ENCODE measurements at regions not wholly inside any gene's neighbourhood (a gene's known extent, or its start where the extent isn't known, plus 50 kb on each side); places are given as distances from the start of the nearest gene placed in this dataset.

GRCh38 chr2:71816815-71817214 lies 330.8 kb downstream of the CYP26B1 start:
- WGBS, 2 experiments (ENCODE audit: insufficient coverage in 2 of 2), result 95 to 100% methylated on average over 3 to 4 of the region's 4 CpGs
- no peak overlapping the region for H3K4me3 ChIP-seq (ENCODE audit: extremely low read depth, insufficient read depth, low read length, poor library complexity, severe bottlenecking)
- no peak overlapping the region for H3K27ac ChIP-seq (ENCODE audit: low read depth, low read length, severe bottlenecking)
- no peaks in the 10 kb centered on the region for H3K36me3 ChIP-seq (ENCODE audit: control insufficient read depth, insufficient read depth, low read length)
- H3K9me3 ChIP-seq (ENCODE audit: control insufficient read depth, low read length), result no peaks in the 10 kb centered on the region
- peaks cover 4% of the 10 kb centered on the region for H3K4me1 ChIP-seq (ENCODE audit: control insufficient read depth, insufficient read depth, low read length, poor library complexity, severe bottlenecking)

- Histone ChIP-seq H3K4me3 (ENCODE audit: extremely low read depth, insufficient read depth, low read length, poor library complexity, severe bottlenecking) (no peak overlapping the region), H3K9me3 (ENCODE audit: control insufficient read depth, low read length) (no peaks in the 10 kb centered on the region), H3K36me3 (ENCODE audit: control insufficient read depth, insufficient read depth, low read length) (no peaks in the 10 kb centered on the region), H3K27ac (ENCODE audit: low read depth, low read length, severe bottlenecking) (no peak overlapping the region), H3K4me1 (ENCODE audit: control insufficient read depth, insufficient read depth, low read length, poor library complexity, severe bottlenecking) (peaks cover 4% of the 10 kb centered on the region)
- 91% methylated on average over 5 of the region's 5 CpGs for whole genome bisulfite sequencing, 2 experiments (ENCODE audit: insufficient coverage in 2 of 2)
These were observed 331.8 kb downstream of the CYP26B1 start for GRCh38 chr2:71815701-71816474.

- no peak overlapping the region for H3K4me3 ChIP-seq (ENCODE audit: extremely low read depth, insufficient read depth, low read length, poor library complexity, severe bottlenecking)
- no peak overlapping the region for H3K27ac ChIP-seq (ENCODE audit: low read depth, low read length, severe bottlenecking)
- H3K4me1 ChIP-seq (ENCODE audit: control insufficient read depth, insufficient read depth, low read length, poor library complexity, severe bottlenecking), result peaks cover 4% of the 10 kb centered on the region
- H3K36me3 ChIP-seq (ENCODE audit: control insufficient read depth, insufficient read depth, low read length), result no peaks in the 10 kb centered on the region
- H3K9me3 ChIP-seq (ENCODE audit: control insufficient read depth, low read length), result no peaks in the 10 kb centered on the region
- 50 to 100% methylated on average over 1 to 2 of the region's 2 CpGs for WGBS, 2 experiments (ENCODE audit: insufficient coverage in 2 of 2)
These were observed 332.8 kb downstream of the CYP26B1 start for GRCh38 chr2:71814885-71815284.

GRCh38 chr2:71813807-71814470 lies 333.7 kb downstream of the CYP26B1 start:
- Histone ChIP-seq H3K4me1 (ENCODE audit: control insufficient read depth, insufficient read depth, low read length, poor library complexity, severe bottlenecking) (peaks cover 4% of the 10 kb centered on the region), H3K27ac (ENCODE audit: low read depth, low read length, severe bottlenecking) (no peak overlapping the region), H3K4me3 (ENCODE audit: extremely low read depth, insufficient read depth, low read length, poor library complexity, severe bottlenecking) (no peak overlapping the region), H3K9me3 (ENCODE audit: control insufficient read depth, low read length) (no peaks in the 10 kb centered on the region), H3K36me3 (ENCODE audit: control insufficient read depth, insufficient read depth, low read length) (no peaks in the 10 kb centered on the region)
- WGBS, 2 experiments (ENCODE audit: insufficient coverage in 2 of 2), result 100% methylated on average over 1 to 4 of the region's 4 CpGs

- Histone ChIP-seq H3K9me3 (ENCODE audit: control insufficient read depth, low read length) (no peaks in the 10 kb centered on the region), H3K27ac (ENCODE audit: low read depth, low read length, severe bottlenecking) (no peak overlapping the region), H3K4me1 (ENCODE audit: control insufficient read depth, insufficient read depth, low read length, poor library complexity, severe bottlenecking) (peaks cover 4% of the 10 kb centered on the region), H3K4me3 (ENCODE audit: extremely low read depth, insufficient read depth, low read length, poor library complexity, severe bottlenecking) (no peak overlapping the region), H3K36me3 (ENCODE audit: control insufficient read depth, insufficient read depth, low read length) (no peaks in the 10 kb centered on the region)
- 76 to 84% methylated on average over 3 of the region's 4 CpGs for WGBS, 2 experiments (ENCODE audit: insufficient coverage in 2 of 2)
These were observed 334.3 kb downstream of the CYP26B1 start for GRCh38 chr2:71813315-71813714.

- 90 to 100% methylated on average over 1 to 2 of the region's 2 CpGs for WGBS, 2 experiments (ENCODE audit: insufficient coverage in 2 of 2)
These were observed 334.9 kb downstream of the CYP26B1 start for GRCh38 chr2:71812736-71813135.

GRCh38 chr2:71811726-71812125 lies 335.9 kb downstream of the CYP26B1 start:
- 91 to 95% methylated on average over 4 of the region's 4 CpGs for WGBS, 2 experiments (ENCODE audit: insufficient coverage in 2 of 2)
- H3K4me3 ChIP-seq (ENCODE audit: extremely low read depth, insufficient read depth, low read length, poor library complexity, severe bottlenecking), result no peak overlapping the region
- no peaks in the 10 kb centered on the region for H3K36me3 ChIP-seq (ENCODE audit: control insufficient read depth, insufficient read depth, low read length)

More at GRCh38 chr2:71812736-71813135, 334.9 kb downstream of the CYP26B1 start:
- Histone ChIP-seq H3K9me3 (ENCODE audit: control insufficient read depth, low read length) (no peaks in the 10 kb centered on the region), H3K4me3 (ENCODE audit: extremely low read depth, insufficient read depth, low read length, poor library complexity, severe bottlenecking) (no peak overlapping the region), H3K27ac (ENCODE audit: low read depth, low read length, severe bottlenecking) (no peak overlapping the region), H3K36me3 (ENCODE audit: control insufficient read depth, insufficient read depth, low read length) (no peaks in the 10 kb centered on the region), H3K4me1 (ENCODE audit: control insufficient read depth, insufficient read depth, low read length, poor library complexity, severe bottlenecking) (peaks cover 4% of the 10 kb centered on the region)

GRCh38 chr2:71811157-71811556 lies 336.5 kb downstream of the CYP26B1 start:
- Histone ChIP-seq H3K4me1 (ENCODE audit: control insufficient read depth, insufficient read depth, low read length, poor library complexity, severe bottlenecking) (peaks cover 4% of the 10 kb centered on the region), H3K4me3 (ENCODE audit: extremely low read depth, insufficient read depth, low read length, poor library complexity, severe bottlenecking) (no peak overlapping the region), H3K9me3 (ENCODE audit: control insufficient read depth, low read length) (no peaks in the 10 kb centered on the region), H3K36me3 (ENCODE audit: control insufficient read depth, insufficient read depth, low read length) (no peaks in the 10 kb centered on the region), H3K27ac (ENCODE audit: low read depth, low read length, severe bottlenecking) (no peak overlapping the region)

More at GRCh38 chr2:71811726-71812125, 335.9 kb downstream of the CYP26B1 start:
- Histone ChIP-seq H3K9me3 (ENCODE audit: control insufficient read depth, low read length) (no peaks in the 10 kb centered on the region), H3K27ac (ENCODE audit: low read depth, low read length, severe bottlenecking) (no peak overlapping the region), H3K4me1 (ENCODE audit: control insufficient read depth, insufficient read depth, low read length, poor library complexity, severe bottlenecking) (peaks cover 4% of the 10 kb centered on the region)

- H3K4me3 ChIP-seq (ENCODE audit: extremely low read depth, insufficient read depth, low read length, poor library complexity, severe bottlenecking), result no peak overlapping the region
- no peaks in the 10 kb centered on the region for H3K36me3 ChIP-seq (ENCODE audit: control insufficient read depth, insufficient read depth, low read length)
- no peaks in the 10 kb centered on the region for H3K9me3 ChIP-seq (ENCODE audit: control insufficient read depth, low read length)
- WGBS, 2 experiments (ENCODE audit: insufficient coverage in 2 of 2), result 84 to 95% methylated on average over 7 to 8 of the region's 8 CpGs
- no peaks in the 10 kb centered on the region for H3K4me1 ChIP-seq (ENCODE audit: control insufficient read depth, insufficient read depth, low read length, poor library complexity, severe bottlenecking)
- no peak overlapping the region for H3K27ac ChIP-seq (ENCODE audit: low read depth, low read length, severe bottlenecking)
These were observed 339.8 kb downstream of the CYP26B1 start for GRCh38 chr2:71807581-71808451.

- 89 to 100% methylated on average over 2 to 3 of the region's 3 CpGs for WGBS, 2 experiments (ENCODE audit: insufficient coverage in 2 of 2)
These were observed 341.2 kb downstream of the CYP26B1 start for GRCh38 chr2:71806432-71806831.

More at GRCh38 chr2:71806432-71806831, 341.2 kb downstream of the CYP26B1 start:
- no peak overlapping the region for H3K27ac ChIP-seq (ENCODE audit: low read depth, low read length, severe bottlenecking)
- no peak overlapping the region for H3K4me3 ChIP-seq (ENCODE audit: extremely low read depth, insufficient read depth, low read length, poor library complexity, severe bottlenecking)
- H3K4me1 ChIP-seq (ENCODE audit: control insufficient read depth, insufficient read depth, low read length, poor library complexity, severe bottlenecking), result no peaks in the 10 kb centered on the region
- no peaks in the 10 kb centered on the region for H3K36me3 ChIP-seq (ENCODE audit: control insufficient read depth, insufficient read depth, low read length)
- H3K9me3 ChIP-seq (ENCODE audit: control insufficient read depth, low read length), result no peaks in the 10 kb centered on the region
